ENCODE measurements at regions not wholly inside any gene's neighbourhood (a gene's known extent, or its start where the extent isn't known, plus 50 kb on each side); places are given as distances from the start of the nearest gene placed in this dataset.

DNA sequence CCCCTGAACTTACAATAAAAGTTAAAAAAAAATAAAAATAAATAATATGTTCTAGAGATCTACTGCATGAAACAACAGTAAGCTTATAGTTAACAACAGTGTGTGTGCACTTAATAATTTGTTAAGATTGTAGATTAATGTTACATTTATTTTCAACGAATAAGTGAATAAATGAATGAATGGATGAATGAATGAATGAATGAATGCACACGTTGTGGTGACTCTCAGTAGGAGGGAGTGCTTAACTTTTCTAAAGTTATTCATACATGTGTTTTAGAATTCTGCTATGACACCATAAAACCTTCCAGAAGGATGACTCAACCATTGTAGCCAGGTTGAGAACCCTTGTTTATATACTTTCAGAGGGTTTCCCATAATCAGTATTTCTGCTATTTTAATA lies 1269.4 kb upstream of the CDH6 start:
- DNase-seq (no peak), ATAC-seq (no peak)
- no peak overlapping the region for H3K27ac ChIP-seq
- no peak overlapping the region for H3K4me3 ChIP-seq
- no peaks in the 10 kb centered on the region for H3K27me3 ChIP-seq (ENCODE audit: low read depth)
- no peaks in the 10 kb centered on the region for H3K4me1 ChIP-seq
- TF ChIP-seq, protein P1, sequence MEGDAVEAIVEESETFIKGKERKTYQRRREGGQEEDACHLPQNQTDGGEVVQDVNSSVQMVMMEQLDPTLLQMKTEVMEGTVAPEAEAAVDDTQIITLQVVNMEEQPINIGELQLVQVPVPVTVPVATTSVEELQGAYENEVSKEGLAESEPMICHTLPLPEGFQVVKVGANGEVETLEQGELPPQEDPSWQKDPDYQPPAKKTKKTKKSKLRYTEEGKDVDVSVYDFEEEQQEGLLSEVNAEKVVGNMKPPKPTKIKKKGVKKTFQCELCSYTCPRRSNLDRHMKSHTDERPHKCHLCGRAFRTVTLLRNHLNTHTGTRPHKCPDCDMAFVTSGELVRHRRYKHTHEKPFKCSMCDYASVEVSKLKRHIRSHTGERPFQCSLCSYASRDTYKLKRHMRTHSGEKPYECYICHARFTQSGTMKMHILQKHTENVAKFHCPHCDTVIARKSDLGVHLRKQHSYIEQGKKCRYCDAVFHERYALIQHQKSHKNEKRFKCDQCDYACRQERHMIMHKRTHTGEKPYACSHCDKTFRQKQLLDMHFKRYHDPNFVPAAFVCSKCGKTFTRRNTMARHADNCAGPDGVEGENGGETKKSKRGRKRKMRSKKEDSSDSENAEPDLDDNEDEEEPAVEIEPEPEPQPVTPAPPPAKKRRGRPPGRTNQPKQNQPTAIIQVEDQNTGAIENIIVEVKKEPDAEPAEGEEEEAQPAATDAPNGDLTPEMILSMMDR (IDR thresholded peaks at IDR 0.05) = no peak
- intact Hi-C loops (cut with DNase I) = no loop called here
- H3K36me3 ChIP-seq = no peaks in the 10 kb centered on the region
- no peaks in the 10 kb centered on the region for H3K9me3 ChIP-seq

DNA sequence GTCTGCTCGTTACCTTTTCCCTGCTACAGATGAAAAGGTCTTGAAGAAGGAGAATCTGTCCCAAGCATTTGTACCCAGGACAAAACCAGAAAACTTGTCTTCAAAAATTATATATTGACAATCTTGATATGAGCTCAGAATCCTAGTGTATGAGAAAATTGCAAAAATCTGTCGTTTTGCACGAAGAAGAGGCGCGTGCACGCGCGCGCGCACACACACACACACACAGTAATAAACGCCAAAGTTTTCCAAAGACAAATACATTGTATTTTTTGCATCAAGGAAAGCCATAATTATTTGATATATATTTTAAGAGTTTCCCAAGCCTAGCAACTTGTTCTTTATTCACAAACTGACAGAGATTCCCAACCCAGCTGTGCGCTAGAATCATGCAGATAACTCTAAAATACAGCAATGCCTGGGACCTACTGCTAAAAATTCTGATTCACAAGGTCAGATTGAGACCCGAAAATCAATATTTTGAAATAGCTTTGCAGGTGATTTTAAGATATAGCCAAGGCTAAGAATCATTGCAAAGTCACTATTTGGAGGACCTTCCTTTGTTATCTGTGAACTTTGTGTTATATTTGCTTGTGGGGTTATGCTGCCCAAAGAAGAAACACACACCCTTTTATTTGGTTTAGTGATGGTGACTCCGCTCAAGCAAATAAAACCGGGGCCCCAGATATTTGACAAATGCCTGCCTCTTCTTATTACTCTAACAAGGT lies 1287.7 kb upstream of the CDH6 start:
- intact Hi-C loops (cut with DNase I) = no loop called here
- Histone ChIP-seq H3K27ac (no peak overlapping the region), H3K27me3 (ENCODE audit: low read depth) (no peaks in the 10 kb centered on the region), H3K4me1 (no peaks in the 10 kb centered on the region), H3K4me3 (no peak overlapping the region), H3K36me3 (no peaks in the 10 kb centered on the region), H3K9me3 (no peaks in the 10 kb centered on the region)
- DNase-seq (no peak), ATAC-seq (no peak)
- TF ChIP-seq, protein P1 (IDR thresholded peaks at IDR 0.05) = no peak

DNA sequence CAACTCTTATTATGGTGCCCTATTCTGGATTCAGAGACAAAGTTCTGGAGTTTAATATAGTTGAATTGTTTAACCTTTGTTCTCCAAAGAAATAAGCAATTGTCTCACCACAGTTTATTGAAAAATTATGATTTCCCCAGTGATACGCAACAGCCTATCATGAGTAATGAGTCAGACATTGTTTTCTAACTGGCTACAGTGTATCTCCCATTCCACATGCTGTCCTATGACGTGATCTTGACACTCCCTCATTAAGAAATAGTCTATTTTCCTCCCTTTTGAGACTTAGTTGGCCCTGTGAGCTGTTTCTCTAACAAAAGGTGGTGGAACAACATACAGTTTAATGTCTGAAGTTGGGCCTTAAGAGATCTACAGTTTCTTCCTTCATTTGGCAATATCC lies 1290.6 kb upstream of the CDH6 start:
- Histone ChIP-seq H3K27me3 (ENCODE audit: low read depth) (no peaks in the 10 kb centered on the region), H3K27ac (no peak overlapping the region), H3K4me3 (no peak overlapping the region), H3K4me1 (no peaks in the 10 kb centered on the region), H3K9me3 (no peaks in the 10 kb centered on the region), H3K36me3 (no peaks in the 10 kb centered on the region)
- ATAC-seq = no peak
- DNase-seq = no peak
- TF ChIP-seq, protein P1 (IDR thresholded peaks at IDR 0.05) = no peak
- intact Hi-C loops (cut with DNase I) = no loop called here

DNA sequence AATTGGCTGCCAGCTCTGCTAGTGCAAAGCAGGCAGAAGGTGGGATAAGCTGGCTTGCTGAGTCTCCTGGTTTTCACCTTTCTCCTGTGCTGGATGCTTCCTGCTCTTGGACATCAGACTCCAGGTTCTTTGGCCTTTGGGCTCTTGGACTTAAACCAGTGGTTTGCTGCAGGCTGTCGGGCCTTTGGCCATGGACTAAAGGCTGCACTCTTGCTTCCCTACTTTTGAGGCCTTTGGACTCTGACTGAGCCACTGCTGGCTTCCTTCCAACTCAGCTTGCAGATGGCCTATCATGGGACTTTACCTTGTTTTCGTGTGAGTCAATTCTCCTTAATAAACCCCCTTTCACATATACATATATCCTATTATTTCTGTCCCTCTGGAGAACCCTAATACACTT lies 1293.9 kb upstream of the CDH6 start:
- no peak for DNase-seq
- TF ChIP-seq, protein P1 (IDR thresholded peaks at IDR 0.05) = no peak
- ATAC-seq = no peak

DNA sequence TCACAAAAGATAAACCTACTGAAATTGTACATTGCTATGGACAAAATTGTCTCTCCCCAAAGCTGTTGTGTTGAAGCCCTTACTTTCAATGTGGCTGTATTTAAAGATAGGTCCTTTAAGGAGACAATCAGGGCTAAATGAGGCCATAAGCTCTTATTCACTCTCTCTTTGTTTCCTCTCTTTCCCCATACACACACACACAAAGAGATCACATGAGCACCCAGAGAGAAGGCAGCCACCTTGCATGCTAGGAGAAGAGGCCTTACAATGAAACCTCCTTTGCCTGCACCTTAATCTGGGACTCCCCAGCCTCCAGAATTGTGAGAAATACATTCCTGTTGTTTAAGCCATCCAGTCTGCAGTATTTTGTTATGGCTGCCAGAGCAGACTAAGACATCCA lies 1295.6 kb upstream of the CDH6 start:
- Histone ChIP-seq H3K27me3 (ENCODE audit: low read depth) (no peaks in the 10 kb centered on the region), H3K36me3 (no peaks in the 10 kb centered on the region), H3K4me3 (no peak overlapping the region), H3K27ac (no peak overlapping the region), H3K9me3 (no peaks in the 10 kb centered on the region), H3K4me1 (no peaks in the 10 kb centered on the region)
- no peak for ATAC-seq
- TF ChIP-seq, protein P1 (IDR thresholded peaks at IDR 0.05) = no peak
- intact Hi-C loops (cut with DNase I) = no loop called here
- no peak for DNase-seq

More for the DNA sequence above, 1293.9 kb upstream of the CDH6 start:
- Histone ChIP-seq H3K27me3 (ENCODE audit: low read depth) (no peaks in the 10 kb centered on the region), H3K4me3 (no peak overlapping the region), H3K36me3 (no peaks in the 10 kb centered on the region), H3K9me3 (no peaks in the 10 kb centered on the region), H3K27ac (no peak overlapping the region), H3K4me1 (no peaks in the 10 kb centered on the region)
- intact Hi-C loops (cut with DNase I) = no loop called here
